HCT116 (cell line): ENCODE measurements at regions not wholly inside any gene's neighbourhood (a gene's known extent, or its start where the extent isn't known, plus 50 kb on each side); places are given as distances from the start of the nearest gene placed in this dataset.

ENCODE experiments used
- ATAC-seq: fragments of 200-7000 bp; cut with Tn5 transposase; 2 replicates; pipeline ENCODE4 v1.9.1; 2020; ENCODE audit warnings: mild to moderate bottlenecking, moderate library complexity
- BruUV-seq: library from RNA; stranded (reverse); fragments of 400-500 nt; replicated peaks from 2 replicates; lab custom pipeline; 2021; lab: Mats Ljungman, UMichigan
- CTCF ChIA-PET: fragments of 300-600 bp; sonication (Branson Sonifier 250); formaldehyde crosslinking; loops from one replicate; lab custom pipeline; 2021; ENCODE audit warnings: antibody characterized with exemption; lab: Charles Lee
- POLR2A ChIA-PET: fragments of 300-600, 350-600 bp; sonication (Branson Sonifier 250); formaldehyde crosslinking; loops from one replicate; lab custom pipeline; 2021; ENCODE audit warnings: antibody characterized with exemption; lab: Charles Lee
- RAD21 ChIA-PET, 2 experiments: fragments of 300-600 bp; sonication (Branson Sonifier 250); formaldehyde crosslinking; loops; one replicate each; lab custom pipeline; 2023; ENCODE audit warnings: low total read pairs in 2 of 2; ENCODE audit not compliant: uncharacterized antibody in 2 of 2, unreplicated experiment in 2 of 2, low non-redundant PET in 1 of 2; lab: Charles Lee
- DNase-seq: peaks from one replicate; pipeline ENCODE4 v3.0.0-alpha.2; 2010; ENCODE audit warnings: low read depth, low spot score
- H2AFZ ChIP-seq: fragments of 200-600 bp; shearing (Covaris generic), sonication (generic); 2 replicates; pipeline ENCODE4 v1.6.1; 2017; ENCODE audit warnings: low read depth, mixed run types, mixed read lengths, antibody characterized with exemption, low read length; ENCODE audit not compliant: poor library complexity, severe bottlenecking
- H3K27ac ChIP-seq: 2 replicates; pipeline ENCODE4 v1.5.1; 2012; ENCODE audit warnings: low read depth, low read length
- H3K27me3 ChIP-seq: fragments of 200-600 bp; sonication (generic); 2 replicates; pipeline ENCODE4 v1.6.1; 2016; ENCODE audit warnings: mixed run types, low read length, mixed read lengths; ENCODE audit not compliant: insufficient read depth
- H3K36me3 ChIP-seq, 2 experiments: fragments of 200-500 bp in 1 of 2; fragments of 200-600 bp in 1 of 2; sonication (Bioruptor generic) in 1 of 2; sonication (generic) in 1 of 2; 2 replicates each; pipeline versions ENCODE4 v1.5.1 to v1.6.1; 2014 to 2016; ENCODE audit warnings: low read length in 2 of 2, inconsistent platforms in 1 of 2, mixed read lengths in 1 of 2, mixed run types in 1 of 2; ENCODE audit not compliant: insufficient read depth in 2 of 2, control insufficient read depth in 1 of 2
- H3K4me1 ChIP-seq, 2 experiments: fragments of 200-600 bp in 1 of 2; sonication (generic) in 1 of 2; 2 replicates each; pipeline versions ENCODE4 v1.5.1 to v1.6.1; 2012 to 2017; ENCODE audit warnings: low read length in 2 of 2, inconsistent platforms in 1 of 2, mild to moderate bottlenecking in 1 of 2, mixed read lengths in 1 of 2, mixed run types in 1 of 2, moderate library complexity in 1 of 2; ENCODE audit not compliant: insufficient read depth in 2 of 2, control insufficient read depth in 1 of 2
- H3K4me2 ChIP-seq: fragments of 200-600 bp; sonication (generic); 2 replicates; pipeline ENCODE4 v1.6.1; 2017; ENCODE audit warnings: mixed run types, low read length, mixed read lengths
- H3K4me3 ChIP-seq, 2 experiments: fragments of 200-600 bp in 1 of 2; sonication (generic) in 1 of 2; replicated peaks in 1 of 2; 2 replicates each; pipeline ENCODE4 v1.5.1; 2011 to 2016; ENCODE audit warnings: low read length in 2 of 2, control low read depth in 1 of 2, low read depth in 1 of 2, mild to moderate bottlenecking in 1 of 2, mixed read lengths in 1 of 2, mixed run types in 1 of 2
- H3K79me2 ChIP-seq: fragments of 200-600 bp; sonication (generic); 2 replicates; pipeline ENCODE4 v1.6.1; 2017; ENCODE audit warnings: mild to moderate bottlenecking, mixed run types, low read length, moderate library complexity, mixed read lengths; ENCODE audit not compliant: insufficient read depth
- H3K9ac ChIP-seq: fragments of 200-600 bp; sonication (generic); 2 replicates; pipeline ENCODE4 v1.6.1; 2016; ENCODE audit warnings: low read length, mixed read lengths
- H3K9me2 ChIP-seq: fragments of 200-600 bp; sonication (generic), shearing (Covaris generic); 2 replicates; pipeline ENCODE4 v1.6.1; 2017; ENCODE audit warnings: mixed run types, mild to moderate bottlenecking, moderate library complexity; ENCODE audit not compliant: insufficient read depth
- H3K9me3 ChIP-seq, 2 experiments: fragments of 200-500 bp in 1 of 2; fragments of 200-600 bp in 1 of 2; sonication (Bioruptor generic) in 1 of 2; sonication (generic) in 1 of 2; 2 replicates each; pipeline ENCODE4 v1.6.1; 2014 to 2017; ENCODE audit warnings: low read length in 2 of 2, mixed read lengths in 2 of 2, inconsistent platforms in 1 of 2, low read depth in 1 of 2, mild to moderate bottlenecking in 1 of 2, mixed run types in 1 of 2, moderate library complexity in 1 of 2; ENCODE audit not compliant: control insufficient read depth in 1 of 2, insufficient read depth in 1 of 2
- H4K20me1 ChIP-seq: fragments of 200-600 bp; sonication (generic), shearing (Covaris generic); 2 replicates; pipeline ENCODE4 v1.6.1; 2017; ENCODE audit warnings: mixed run types, mild to moderate bottlenecking, moderate library complexity; ENCODE audit not compliant: insufficient read depth
- CBX3 ChIP-seq: IDR thresholded peaks from 2 replicates; pipeline ENCODE4 v1.6.1; 2012; ENCODE audit warnings: low read depth
- CEBPB ChIP-seq: IDR thresholded peaks from 2 replicates; pipeline ENCODE4 v1.6.1; 2012; ENCODE audit warnings: low read depth
- CTCF ChIP-seq, 3 experiments: fragments of 200-600 bp in 1 of 3; sonication (generic) in 1 of 3; IDR thresholded peaks in 2 of 3; conservative IDR thresholded peaks in 1 of 3; 2 replicates each; pipeline ENCODE4 v1.5.1; 2012 to 2017; ENCODE audit warnings: low read depth in 2 of 3, low read length in 2 of 3, antibody characterized with exemption in 1 of 3, borderline replicate concordance in 1 of 3, control low read depth in 1 of 3, mild to moderate bottlenecking in 1 of 3, mixed read lengths in 1 of 3, mixed run types in 1 of 3, moderate library complexity in 1 of 3; ENCODE audit not compliant: insufficient read depth in 1 of 3
- EGR1 ChIP-seq: IDR thresholded peaks from 2 replicates; pipeline ENCODE4 v1.6.1; 2012; ENCODE audit warnings: low read depth
- FOSL1 ChIP-seq: IDR thresholded peaks from 2 replicates; pipeline ENCODE4 v1.6.1; 2012; ENCODE audit warnings: low read depth
- POLR2A ChIP-seq: IDR thresholded peaks from 2 replicates; pipeline ENCODE4 v1.7.0; 2011; ENCODE audit warnings: borderline replicate concordance; ENCODE audit not compliant: insufficient read depth, insufficient read length; ENCODE audit errors: extremely low read depth
- POLR2AphosphoS5 ChIP-seq: IDR thresholded peaks from 2 replicates; pipeline ENCODE4 v1.6.1; 2011; ENCODE audit warnings: mild to moderate bottlenecking, low read depth, low read length, moderate library complexity
- REST ChIP-seq: IDR thresholded peaks from 2 replicates; pipeline ENCODE4 v1.6.1; 2012; ENCODE audit warnings: low read depth
- SIN3A ChIP-seq: IDR thresholded peaks from 2 replicates; pipeline ENCODE4 v1.6.1; 2012; ENCODE audit warnings: low read depth
- SP1 ChIP-seq: IDR thresholded peaks from 2 replicates; pipeline ENCODE4 v1.6.1; 2012; ENCODE audit warnings: low read depth
- YY1 ChIP-seq: IDR thresholded peaks from 2 replicates; pipeline ENCODE4 v1.6.1; 2011; ENCODE audit warnings: low read length, low read depth, moderate library complexity, mild to moderate bottlenecking; ENCODE audit not compliant: insufficient replicate concordance; ENCODE audit errors: extremely low read depth
- ZNF274 ChIP-seq: fragments of 200-500 bp; sonication (Bioruptor generic); IDR thresholded peaks from 2 replicates; pipeline ENCODE4 v1.6.1; 2014; ENCODE audit warnings: mild to moderate bottlenecking, low read depth, low read length, inconsistent platforms
- intact Hi-C: fragments of 100-400 bp; cut with micrococcal nuclease; formaldehyde crosslinking; loops from 2 replicates; pipeline ENCODE4 v1.10.0; 2022

GRCh38 chr17:49911719-49912118, 57.3 kb upstream of the DLX4 start:
- Histone ChIP-seq H3K27ac (no peak overlapping the region), H3K36me3 (no peaks in the 10 kb centered on the region), H2AFZ (no peak overlapping the region), H3K4me1 (peaks cover 6 to 37% of the 10 kb centered on the region in 2 experiments), H3K4me3 (no peak overlapping the region), H3K4me2 (no peak overlapping the region)
- ChIA-PET POLR2A (no interaction called here), CTCF (no interaction called here)
- intact Hi-C loops: no loop called here
- BruUV-seq: no TSS peak
- DNase-seq: no peak
- TF ChIP-seq CTCF (IDR thresholded peaks at IDR 0.05 in 2 of 3, conservative IDR thresholded peaks at IDR 0.05 in 1 of 3; ENCODE audit: borderline replicate concordance in 1 of 3, insufficient read depth in 1 of 3, low read depth in 2 of 3, low read length in 2 of 3) (no peak), SP1 (no peak), POLR2AphosphoS5 (no peak), CBX3 (no peak), CEBPB (no peak), REST (no peak), POLR2A (no peak), YY1 (no peak), FOSL1 (no peak), ZNF274 (no peak), SIN3A (no peak), EGR1 (no peak)
- TF ChIP-seq, all 23 proteins: peak for 0
- H3K9me3 ChIP-seq: no peaks in the 10 kb centered on the region
- H4K20me1 ChIP-seq: no peaks in the 10 kb centered on the region
- H3K27me3 ChIP-seq: no peaks in the 10 kb centered on the region
- no peaks in the 10 kb centered on the region for H3K79me2 ChIP-seq
- no peak for ATAC-seq
- no peak overlapping the region for H3K9ac ChIP-seq
- RAD21 ChIA-PET: no interaction called here
- H3K9me2 ChIP-seq: no peaks in the 10 kb centered on the region
